K562 (cell line): ENCODE measurements at regions not wholly inside any gene's neighbourhood (a gene's known extent, or its start where the extent isn't known, plus 50 kb on each side); places are given as distances from the start of the nearest gene placed in this dataset.

Source experiments
- ATAC-seq: fragments of 200-7000 bp; cut with Tn5 transposase; 3 replicates; pipeline ENCODE4 v1.9.1; 2020; ENCODE audit warnings: moderate library complexity
- BruUV-seq: library from RNA; stranded (reverse); fragments of 400-500 nt; replicated peaks from 2 replicates; lab custom pipeline; 2021; lab: Mats Ljungman, UMichigan
- CTCF ChIA-PET: fragments of 300-600 bp; formaldehyde crosslinking; extraction: SDS; loops from one replicate; lab custom pipeline; 2021; ENCODE audit warnings: low intra/inter-chr PET ratio; lab: Yijun Ruan, JAX
- POLR2A ChIA-PET: fragments of 300-600, 350-650 bp; sonication (Branson Sonifier 250); formaldehyde crosslinking; extraction: SDS; loops from one replicate; lab custom pipeline; 2021; ENCODE audit warnings: antibody characterized with exemption, inconsistent platforms; lab: Yijun Ruan, JAX
- DNase-seq, 4 experiments: peaks; one replicate each; pipeline versions ENCODE4 v3.0.0 to v3.0.0-alpha.2; 2011 to 2018; ENCODE audit warnings: low spot score in 3 of 4, mixed read lengths in 3 of 4; ENCODE audit errors: extremely low read depth in 1 of 4
- FAIRE-seq: peaks from 2 replicates; lab custom pipeline; 2011; peaks lifted over from hg19 to GRCh38; lab: Jason Lieb, UNC
- H2AFZ ChIP-seq: 2 replicates; pipeline ENCODE4 v1.6.0; 2011; ENCODE audit warnings: low read depth, low read length, control low read depth, inconsistent platforms
- H3K27ac ChIP-seq: fragments of 200-600 bp; 3 replicates; pipeline ENCODE4 v1.8.0; 2011; ENCODE audit warnings: low read depth, mild to moderate bottlenecking, control low read depth, inconsistent platforms, low read length, moderate library complexity, mixed read lengths; ENCODE audit errors: extremely low read depth
- H3K27me3 ChIP-seq, 2 experiments: fragments of 300-600 bp in 1 of 2; 2 replicates in 1 of 2; 3 replicates in 1 of 2; pipeline versions ENCODE4 v1.6.0 to v1.8.0; 2011; ENCODE audit warnings: inconsistent platforms in 2 of 2, low read length in 2 of 2, mild to moderate bottlenecking in 1 of 2, mixed read lengths in 1 of 2, moderate library complexity in 1 of 2; ENCODE audit not compliant: control insufficient read depth in 2 of 2, insufficient read depth in 2 of 2
- H3K36me3 ChIP-seq: fragments of 300-600 bp; 3 replicates; pipeline ENCODE4 v1.8.0; 2011; ENCODE audit warnings: mild to moderate bottlenecking, low read length, inconsistent platforms; ENCODE audit not compliant: control insufficient read depth, insufficient read depth
- H3K4me1 ChIP-seq, 2 experiments: fragments of 200-600 bp in 1 of 2; replicated peaks in 1 of 2; 2 replicates in 1 of 2; 3 replicates in 1 of 2; pipeline versions ENCODE4 v1.5.1 to v1.8.0; 2011; ENCODE audit warnings: inconsistent platforms in 2 of 2, low read length in 2 of 2, mild to moderate bottlenecking in 1 of 2, mixed read lengths in 1 of 2, moderate library complexity in 1 of 2; ENCODE audit not compliant: control insufficient read depth in 2 of 2, insufficient read depth in 2 of 2
- H3K4me2 ChIP-seq: 2 replicates; pipeline ENCODE4 v1.6.1; 2011; ENCODE audit warnings: low read length, control low read depth, inconsistent platforms, mixed read lengths; ENCODE audit not compliant: insufficient read depth
- H3K4me3 ChIP-seq: fragments of 200-600 bp; sonication (generic), shearing (Covaris generic); 2 replicates; pipeline ENCODE4 v1.5.1; 2016; ENCODE audit warnings: control low read depth, inconsistent platforms
- H3K79me2 ChIP-seq: fragments of 200-600 bp; 3 replicates; pipeline ENCODE4 v1.8.0; 2011; ENCODE audit warnings: low read length, inconsistent platforms; ENCODE audit not compliant: control insufficient read depth, insufficient read depth
- H3K9ac ChIP-seq, 2 experiments: 2 replicates each; pipeline versions ENCODE4 v1.6.0 to v1.6.1; 2011; ENCODE audit warnings: low read depth in 2 of 2, low read length in 2 of 2, control low read depth in 1 of 2, inconsistent platforms in 1 of 2, mild to moderate bottlenecking in 1 of 2, mixed read lengths in 1 of 2; ENCODE audit not compliant: insufficient read depth in 1 of 2
- H3K9me1 ChIP-seq: one replicate; pipeline ENCODE4 v1.6.0; 2011; ENCODE audit warnings: inconsistent platforms, mild to moderate bottlenecking, low read length, moderate library complexity; ENCODE audit not compliant: control insufficient read depth, insufficient read depth
- H3K9me3 ChIP-seq: replicated peaks from 2 replicates; pipeline ENCODE4 v1.5.1; 2011; ENCODE audit warnings: low read depth, low read length, inconsistent platforms; ENCODE audit not compliant: control insufficient read depth, insufficient read depth
- H4K20me1 ChIP-seq: replicated peaks from 2 replicates; pipeline ENCODE4 v1.6.1; 2011; ENCODE audit warnings: low read length, inconsistent platforms, mixed read lengths; ENCODE audit not compliant: control insufficient read depth, insufficient read depth
- CTBP1 ChIP-seq: fragments of 450-650 bp; IDR thresholded peaks from 2 replicates; pipeline ENCODE4 v1.6.1; 2016; ENCODE audit warnings: borderline replicate concordance
- MCM7 ChIP-seq, 2 experiments: fragments of 450-650 bp; IDR thresholded peaks; 2 replicates each; pipeline ENCODE4 v1.6.1; 2016 to 2018
- TSC22D4 ChIP-seq: fragments of 450-650 bp; IDR thresholded peaks from 2 replicates; pipeline ENCODE4 v1.6.1; 2016; ENCODE audit warnings: missing genetic modification characterization, missing biosample characterization, control low read depth
- ZKSCAN8 ChIP-seq: fragments of 200-800 bp; sonication (Bioruptor generic); IDR thresholded peaks from 2 replicates; pipeline ENCODE4 v1.6.1; 2016; ENCODE audit warnings: missing genetic modification characterization, missing compliant biosample characterization
- WGBS: fragments of 100-300 bp; shearing (Covaris generic); methylation state at CpG from one replicate; pipeline ENCODE4 v1.1.6; 2016; ENCODE audit warnings: low coverage, mixed read lengths; ENCODE audit not compliant: insufficient coverage; ENCODE audit errors: missing lambda C conversion rate; 5-methylcytosine and 5-hydroxymethylcytosine counted together
- in situ Hi-C: fragments of 300-500 bp; cut with MboI; formaldehyde crosslinking; loops from 4 replicates; pipeline ENCODE4 v1.15.0; 2018; ENCODE audit warnings: inconsistent platforms, mixed read lengths
- intact Hi-C: fragments of 100-400 bp; cut with micrococcal nuclease; formaldehyde crosslinking; loops from 2 replicates; pipeline ENCODE4 v1.14.2; 2022

DNA sequence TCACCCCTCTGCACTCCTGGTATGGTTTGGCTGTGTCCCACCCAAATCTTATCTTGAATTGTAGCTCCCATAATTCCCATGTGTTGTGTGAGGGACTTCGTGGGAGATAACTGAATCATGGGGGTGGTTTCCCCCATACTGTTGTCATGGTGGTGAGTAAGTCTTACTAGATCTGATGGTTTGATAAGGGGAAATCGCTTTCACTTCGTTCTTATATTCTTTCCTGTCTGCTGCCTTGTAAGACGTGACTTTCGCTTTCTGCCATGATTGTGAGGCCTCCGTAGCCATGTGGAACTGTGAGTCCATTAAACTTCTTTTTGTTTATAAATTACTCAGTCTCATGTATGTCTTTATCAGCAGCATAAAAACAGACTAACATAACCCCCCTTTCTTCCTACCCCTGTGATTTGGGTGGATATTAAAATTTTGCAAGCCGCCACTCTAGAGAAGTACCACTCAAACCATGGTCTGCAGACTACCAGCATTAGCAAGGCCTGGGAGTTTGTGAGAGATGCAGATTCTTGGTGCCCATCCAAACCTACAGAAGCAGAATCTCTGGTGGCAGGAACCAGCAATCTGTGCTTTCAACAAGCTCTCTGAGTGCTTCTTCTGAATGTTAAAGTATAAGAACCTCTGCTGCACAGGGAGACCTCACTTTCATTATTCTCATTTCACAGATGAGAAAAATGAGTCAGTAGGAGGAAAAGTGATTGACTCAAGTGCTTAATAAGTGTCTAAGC, 999.5 kb upstream of the EEF2KMT start:
- 1% methylated on average over 6 of the region's 7 CpGs for WGBS
- H3K4me3 ChIP-seq: no peak overlapping the region
- no peak overlapping the region for H3K9ac ChIP-seq
- H3K27me3 ChIP-seq: no peaks in the 10 kb centered on the region
- no peaks in the 10 kb centered on the region for H3K79me2 ChIP-seq
- no peaks in the 10 kb centered on the region for H4K20me1 ChIP-seq
- no peak for TF ChIP-seq TSC22D4 (tag)
- no peak for TF ChIP-seq ZKSCAN8
- no peaks in the 10 kb centered on the region for H3K36me3 ChIP-seq
- FAIRE-seq: no peak
- intact Hi-C loops: no loop called here
- in situ Hi-C loops: no loop called here
- no peak overlapping the region for H2AFZ ChIP-seq
- ATAC-seq: no peak
- H3K4me1 ChIP-seq: no peaks in the 10 kb centered on the region
- no peak for DNase-seq
- POLR2A ChIA-PET: no interaction called here
- no peak overlapping the region for H3K27ac ChIP-seq
- no peaks in the 10 kb centered on the region for H3K9me3 ChIP-seq
- no peaks in the 10 kb centered on the region for H3K9me1 ChIP-seq
- no peak overlapping the region for H3K4me2 ChIP-seq
- CTCF ChIA-PET: no interaction called here
- no TSS peak for BruUV-seq

DNA sequence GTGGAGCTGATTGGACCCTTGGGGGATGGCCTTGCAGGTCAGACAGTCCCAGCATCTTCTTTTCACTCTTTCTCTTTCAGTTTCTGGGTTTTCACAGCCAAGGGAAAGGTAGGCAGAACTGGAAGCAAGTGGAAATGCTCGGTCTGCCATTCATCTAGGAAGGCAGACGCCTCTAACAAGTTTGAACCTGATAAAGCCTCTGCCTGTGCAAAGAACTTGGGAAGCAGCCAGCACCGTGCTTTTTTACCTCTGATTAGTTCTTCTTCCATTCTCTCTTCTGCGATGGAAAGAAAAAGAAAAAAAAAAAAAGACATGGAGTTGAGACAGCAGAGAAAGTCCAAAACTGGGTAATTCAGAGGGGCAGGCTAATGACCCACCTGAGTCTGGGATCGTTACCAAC, 997.8 kb upstream of the EEF2KMT start:
- ChIA-PET CTCF (no interaction called here), POLR2A (no interaction called here)
- Histone ChIP-seq H3K27me3 (no peaks in the 10 kb centered on the region), H3K4me1 (no peaks in the 10 kb centered on the region), H4K20me1 (no peaks in the 10 kb centered on the region), H3K9ac (no peak overlapping the region), H3K4me2 (no peak overlapping the region), H3K4me3 (no peak overlapping the region), H3K79me2 (no peaks in the 10 kb centered on the region), H3K9me3 (no peaks in the 10 kb centered on the region), H3K9me1 (no peaks in the 10 kb centered on the region), H2AFZ (no peak overlapping the region), H3K27ac (no peak overlapping the region), H3K36me3 (no peaks in the 10 kb centered on the region)
- no peak for ATAC-seq
- BruUV-seq: no TSS peak
- no peak for TF ChIP-seq CTBP1
- TF ChIP-seq MCM7 (IDR thresholded peaks at IDR 0.05): no peak
- DNase-seq: no peak
- 0% methylated on average over 5 of the region's 5 CpGs for WGBS
- in situ Hi-C loops (no loop called here), intact Hi-C loops (no loop called here)
- no peak for FAIRE-seq
